T1000 (cell line): ENCODE measurements at regions not wholly inside any gene's neighbourhood (a gene's known extent, or its start where the extent isn't known, plus 50 kb on each side); places are given as distances from the start of the nearest gene placed in this dataset.
A peak's percentile ranks its signal among the peaks of the same experiment; 100 is the strongest.
"Not testable (repeated sequence)": the region's sequence is repeated elsewhere in the genome, so short reads cannot be mapped to it uniquely, and the experiment has no call there.

Experiments
- DNase-seq: peaks from one replicate; lab custom pipeline; 2025; ENCODE audit warnings: mixed read lengths; lab: John Stamatoyannopoulos, UW

GRCh38 chr5:68024426-68024825 is 191.1 kb upstream of the PIK3R1 start:
- DNase-seq: no peak

DNA sequence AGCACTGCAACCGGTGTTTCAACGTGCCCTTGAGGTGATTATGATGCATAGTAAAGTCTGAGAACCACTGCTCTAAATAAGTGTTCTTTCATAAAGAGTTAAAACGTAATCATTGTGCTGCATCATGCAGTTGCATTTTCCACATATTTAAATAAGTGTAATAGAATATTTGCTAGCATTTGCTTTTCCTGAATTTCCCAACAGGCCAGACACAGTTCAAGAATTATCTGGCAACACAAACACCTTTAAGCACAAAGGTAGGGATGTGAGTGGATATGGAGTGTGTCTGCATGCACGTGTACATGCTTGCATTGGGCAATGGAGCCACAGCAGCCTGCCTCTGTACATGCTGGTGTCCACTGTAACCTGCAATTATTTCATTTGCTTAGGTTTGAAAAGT is 193.6 kb upstream of the PIK3R1 start:
- no peak for DNase-seq

DNA sequence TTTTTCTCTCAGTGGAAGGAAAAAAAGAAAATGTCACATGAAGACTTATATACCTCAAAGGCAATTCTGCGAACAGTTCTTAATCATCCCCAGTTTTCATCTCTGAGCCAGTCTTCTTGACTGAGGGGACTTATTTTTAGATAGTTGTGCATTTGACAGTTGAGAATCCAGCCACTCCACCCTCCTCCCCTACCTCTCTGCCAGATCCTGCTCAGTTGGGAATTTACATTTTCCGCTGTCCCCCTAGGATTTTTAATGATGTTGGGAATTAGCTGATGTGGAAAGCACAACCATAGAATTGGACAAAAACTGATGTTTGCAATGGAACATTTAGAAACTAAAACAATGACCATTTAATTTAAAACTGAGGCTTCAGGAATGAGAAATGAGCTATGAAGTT is 194.3 kb upstream of the PIK3R1 start:
- DNase-seq: no peak

- DNase-seq: not testable (repeated sequence)
Measured at GRCh38 chr5:68020461-68020969, 195.0 kb upstream of the PIK3R1 start.

- DNase-seq: no peak
Measured at GRCh38 chr5:68015381-68016302, 199.9 kb upstream of the PIK3R1 start.

- DNase-seq: no peak
Measured at GRCh38 chr5:68012831-68013230, 202.7 kb upstream of the PIK3R1 start.

GRCh38 chr5:68012429-68012828 is 203.1 kb upstream of the PIK3R1 start:
- DNase-seq: no peak

GRCh38 chr5:68011801-68012200 is 203.8 kb upstream of the PIK3R1 start:
- DNase-seq: no peak

- no peak for DNase-seq
Measured at GRCh38 chr5:68011259-68011760, 204.2 kb upstream of the PIK3R1 start.

DNA sequence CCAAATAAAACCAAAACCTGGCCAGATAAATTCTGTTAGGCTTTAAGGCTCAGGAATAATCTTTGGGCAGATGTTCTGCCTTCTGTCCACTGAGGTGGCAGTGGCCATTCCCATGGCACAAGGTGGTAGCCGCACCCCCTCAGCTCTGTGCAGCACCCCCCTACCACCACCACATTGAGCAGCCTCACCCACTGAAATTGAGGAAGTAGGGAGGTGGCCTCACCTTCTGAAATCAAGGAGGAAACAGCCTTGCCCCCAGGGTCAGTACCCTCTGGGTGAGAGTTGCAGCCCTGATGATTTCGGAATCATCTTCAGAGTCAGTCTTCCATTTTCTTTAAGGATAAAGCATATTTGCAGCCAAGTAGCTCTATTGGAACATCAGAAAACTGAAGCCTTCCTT is 204.8 kb upstream of the PIK3R1 start:
- DNase-seq: no peak

GRCh38 chr5:68007451-68007850 is 208.1 kb upstream of the PIK3R1 start:
- no peak for DNase-seq

DNA sequence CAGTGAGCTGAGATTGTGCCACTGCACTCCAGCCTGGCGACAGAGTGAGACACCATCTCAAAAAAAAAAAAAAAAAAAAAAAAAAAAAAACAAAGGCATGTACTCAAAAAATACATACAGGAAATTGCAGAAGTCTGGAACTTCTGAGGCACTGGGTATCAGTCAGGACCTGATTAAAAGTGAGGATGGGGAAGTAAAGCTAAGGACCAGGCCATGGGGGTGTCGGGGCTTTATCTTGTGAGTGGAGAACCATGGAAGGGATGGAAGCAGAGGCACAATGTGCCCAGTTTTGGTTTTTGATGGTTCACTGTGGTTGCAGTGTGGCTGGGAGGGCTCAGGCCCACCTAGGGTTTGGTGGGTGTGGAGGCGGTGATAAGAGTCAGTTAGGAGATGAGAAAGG is 212.7 kb upstream of the PIK3R1 start:
- no peak for DNase-seq

DNA sequence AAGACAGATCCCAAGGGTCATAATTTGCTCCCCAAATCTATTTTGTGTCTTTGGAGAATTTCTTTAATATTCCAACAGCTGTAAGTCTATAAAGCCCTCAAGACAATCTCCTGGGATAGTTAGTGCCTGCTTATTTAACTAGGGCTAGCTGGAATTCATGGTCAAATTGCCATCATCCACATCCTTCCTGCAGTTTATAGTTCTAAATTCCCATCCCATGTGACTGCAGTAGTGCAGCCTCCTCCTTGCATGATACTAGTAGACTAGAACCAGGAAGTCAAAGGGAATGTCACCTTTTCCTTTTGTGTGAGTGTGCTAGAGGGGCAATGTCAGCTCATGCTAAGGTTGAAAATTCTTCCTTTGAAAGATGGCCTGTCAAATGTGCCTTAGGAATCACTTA is 214.8 kb upstream of the PIK3R1 start:
- no peak for DNase-seq

DNA sequence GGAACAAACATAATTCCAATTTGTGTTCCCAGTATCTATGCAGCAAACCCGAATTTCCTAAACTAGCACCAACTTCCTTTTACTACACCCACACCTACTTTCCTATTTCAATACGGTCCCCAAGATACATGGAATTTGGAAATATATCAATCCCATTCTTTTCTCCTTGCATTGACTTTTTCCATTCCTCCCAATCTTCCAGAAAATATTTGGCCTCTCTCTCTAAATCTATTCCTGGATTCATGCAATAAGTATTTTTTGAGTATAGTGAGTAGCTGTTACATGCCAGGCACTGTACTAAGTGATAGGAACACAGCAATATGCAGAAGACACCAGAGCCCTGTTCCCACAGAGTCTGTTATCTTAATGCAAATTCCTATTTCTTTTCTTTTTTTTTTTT is 216.2 kb upstream of the PIK3R1 start:
- DNase-seq: no peak

DNA sequence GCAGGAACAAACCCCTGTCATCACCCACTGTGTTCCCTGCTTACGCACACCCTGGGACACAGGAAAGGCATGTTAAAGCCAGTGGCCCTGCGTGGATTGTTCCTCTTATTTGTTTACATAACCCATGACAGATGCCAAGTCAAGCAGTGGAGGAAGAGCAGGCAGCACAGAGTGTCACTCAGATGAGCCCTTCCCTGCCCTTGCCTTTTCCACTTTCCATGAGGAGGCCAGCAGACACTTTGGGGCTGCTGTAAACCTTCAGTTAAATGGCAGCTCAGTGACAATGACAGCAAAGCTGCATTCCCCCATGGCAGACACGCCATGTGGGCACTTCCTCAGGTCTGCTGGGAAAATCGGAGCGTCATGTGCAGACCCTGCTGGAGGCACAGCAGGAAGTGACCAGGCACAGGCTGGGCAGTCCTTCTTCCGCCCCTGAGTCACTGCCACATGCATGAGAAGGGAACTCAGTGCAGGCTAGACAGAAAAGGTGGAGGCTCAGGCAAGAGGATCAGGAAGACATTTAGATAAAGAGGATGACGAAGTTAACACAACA is 216.8 kb upstream of the PIK3R1 start:
- DNase-seq: peak; percentile 54

GRCh38 chr5:67997892-67998457 is 217.6 kb upstream of the PIK3R1 start:
- DNase-seq: no peak

DNA sequence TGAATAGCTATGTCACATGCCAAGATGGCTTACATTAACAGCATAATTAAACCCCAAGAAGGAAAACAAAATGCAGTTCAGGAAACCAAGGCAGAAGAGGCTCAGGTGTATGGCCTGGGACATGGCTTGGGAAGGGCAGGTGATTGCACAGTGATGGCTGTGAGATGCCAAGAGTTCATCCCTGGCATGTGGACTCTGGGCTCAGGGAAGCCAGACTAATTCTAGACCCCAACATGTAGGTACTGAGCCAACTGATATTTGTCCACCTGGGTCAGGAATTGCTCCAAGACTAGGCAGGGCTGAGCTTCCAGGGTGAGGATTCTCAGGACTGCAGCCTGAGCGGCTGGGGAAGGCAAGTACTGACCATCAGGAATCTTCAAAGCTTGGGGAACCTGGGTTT is 218.4 kb upstream of the PIK3R1 start:
- DNase-seq: no peak

- no peak for DNase-seq
Measured at GRCh38 chr5:67996596-67996995, 219.0 kb upstream of the PIK3R1 start.

GRCh38 chr5:67992923-67993322 is 222.6 kb upstream of the PIK3R1 start:
- no peak for DNase-seq

- DNase-seq: no peak
Measured at GRCh38 chr5:67989456-67989855, 226.1 kb upstream of the PIK3R1 start.

DNA sequence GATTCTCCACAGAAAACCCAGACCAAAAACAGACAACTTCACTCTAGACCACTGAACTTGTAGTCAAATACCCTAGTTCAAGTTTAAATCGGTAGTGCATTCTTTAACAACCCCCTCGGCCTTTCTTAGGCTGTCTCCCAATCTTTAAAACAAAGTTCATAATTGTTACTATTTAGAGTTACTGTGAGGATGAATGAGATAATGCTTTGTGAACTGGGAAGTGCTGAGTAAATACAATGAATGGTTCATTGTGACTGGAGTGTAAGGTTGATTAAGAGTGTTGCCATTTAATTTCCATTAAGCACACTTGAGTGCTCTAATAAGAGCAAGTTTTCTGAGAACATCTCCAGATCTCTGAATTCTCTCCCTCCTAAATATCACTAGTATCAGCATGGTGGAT is 228.8 kb upstream of the PIK3R1 start:
- no peak for DNase-seq

GRCh38 chr5:67985686-67986387 is 229.7 kb upstream of the PIK3R1 start:
- DNase-seq: no peak
